GM12891 (cell line): ENCODE measurements at regions not wholly inside any gene's neighbourhood (a gene's known extent, or its start where the extent isn't known, plus 50 kb on each side); places are given as distances from the start of the nearest gene placed in this dataset.

Experiments used
- DNase-seq: peaks from one replicate; pipeline ENCODE4 v3.0.0; 2011; ENCODE audit warnings: low spot score; ENCODE audit not compliant: insufficient read length
- FAIRE-seq: peaks from 2 replicates; lab custom pipeline; 2011; peaks lifted over from hg19 to GRCh38; lab: Jason Lieb, UNC
- PAX5 ChIP-seq: IDR thresholded peaks from 2 replicates; pipeline ENCODE4 v1.6.1; 2011; ENCODE audit warnings: low read length, moderate library complexity, mild to moderate bottlenecking; ENCODE audit not compliant: insufficient read depth, severe bottlenecking
- POLR2A ChIP-seq: IDR thresholded peaks from 2 replicates; pipeline ENCODE4 v1.6.1; 2011; ENCODE audit warnings: low read depth, low read length, control low read depth
- POLR2AphosphoS5 ChIP-seq: IDR thresholded peaks from 2 replicates; pipeline ENCODE4 v1.6.1; 2011; ENCODE audit warnings: low read depth, low read length, control low read depth
- POU2F2 ChIP-seq: IDR thresholded peaks from 2 replicates; pipeline ENCODE4 v1.6.1; 2011; ENCODE audit warnings: low read depth, mild to moderate bottlenecking, control low read depth, low read length, moderate library complexity
- SPI1 ChIP-seq: IDR thresholded peaks from 2 replicates; pipeline ENCODE4 v1.6.1; 2011; ENCODE audit warnings: low read depth, low read length, control low read depth
- TAF1 ChIP-seq: IDR thresholded peaks from 2 replicates; pipeline ENCODE4 v1.6.1; 2011; ENCODE audit warnings: low read depth, low read length, control low read depth

DNA sequence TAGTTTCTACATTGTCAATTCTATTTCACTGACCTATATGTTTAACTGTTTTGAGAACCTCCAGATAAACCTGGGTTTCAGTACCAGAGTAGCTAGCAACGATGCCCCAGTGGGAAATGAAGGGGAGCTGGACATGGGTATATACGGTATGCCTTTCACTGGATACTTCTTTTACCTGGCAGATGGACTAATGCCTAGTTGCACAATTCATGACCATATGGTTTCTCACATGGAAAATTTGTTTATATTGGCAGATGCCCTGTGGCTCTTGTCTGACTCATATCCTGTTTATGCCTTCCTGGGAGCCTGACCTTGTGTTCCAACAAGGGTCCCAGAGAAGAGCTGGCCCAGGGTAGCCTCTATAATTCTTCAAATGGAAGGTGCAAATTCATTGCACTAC, 144.1 kb downstream of the MAT2B start:
- DNase-seq (no peak), FAIRE-seq (no peak)
- no peak for TF ChIP-seq POU2F2
- no peak for TF ChIP-seq POLR2AphosphoS5
- no peak for TF ChIP-seq PAX5
- TF ChIP-seq POLR2A = no peak
- no peak for TF ChIP-seq SPI1
- no peak for TF ChIP-seq TAF1

DNA sequence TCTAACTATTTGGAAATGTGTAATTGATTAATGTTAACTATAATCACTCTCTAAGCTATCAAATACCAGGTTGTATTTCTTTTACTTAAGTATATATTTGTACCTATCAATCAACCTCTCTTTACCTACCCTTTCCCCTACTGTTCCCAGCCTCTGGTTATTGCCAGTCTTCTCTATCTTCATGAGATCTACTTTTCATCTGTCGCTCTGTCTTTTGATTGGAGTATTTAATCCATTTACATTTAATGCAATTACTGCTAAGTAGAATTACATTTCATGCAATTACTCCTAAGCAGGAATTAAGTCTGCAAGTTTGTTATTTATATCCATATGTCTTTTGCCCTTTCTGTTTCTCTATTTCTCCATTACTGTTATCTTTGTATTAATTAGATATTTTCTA, 148.1 kb downstream of the MAT2B start:
- TF ChIP-seq SPI1 (no peak), TAF1 (no peak), PAX5 (no peak), POU2F2 (no peak), POLR2AphosphoS5 (no peak), POLR2A (no peak)
- no peak for DNase-seq
- FAIRE-seq = no peak

DNA sequence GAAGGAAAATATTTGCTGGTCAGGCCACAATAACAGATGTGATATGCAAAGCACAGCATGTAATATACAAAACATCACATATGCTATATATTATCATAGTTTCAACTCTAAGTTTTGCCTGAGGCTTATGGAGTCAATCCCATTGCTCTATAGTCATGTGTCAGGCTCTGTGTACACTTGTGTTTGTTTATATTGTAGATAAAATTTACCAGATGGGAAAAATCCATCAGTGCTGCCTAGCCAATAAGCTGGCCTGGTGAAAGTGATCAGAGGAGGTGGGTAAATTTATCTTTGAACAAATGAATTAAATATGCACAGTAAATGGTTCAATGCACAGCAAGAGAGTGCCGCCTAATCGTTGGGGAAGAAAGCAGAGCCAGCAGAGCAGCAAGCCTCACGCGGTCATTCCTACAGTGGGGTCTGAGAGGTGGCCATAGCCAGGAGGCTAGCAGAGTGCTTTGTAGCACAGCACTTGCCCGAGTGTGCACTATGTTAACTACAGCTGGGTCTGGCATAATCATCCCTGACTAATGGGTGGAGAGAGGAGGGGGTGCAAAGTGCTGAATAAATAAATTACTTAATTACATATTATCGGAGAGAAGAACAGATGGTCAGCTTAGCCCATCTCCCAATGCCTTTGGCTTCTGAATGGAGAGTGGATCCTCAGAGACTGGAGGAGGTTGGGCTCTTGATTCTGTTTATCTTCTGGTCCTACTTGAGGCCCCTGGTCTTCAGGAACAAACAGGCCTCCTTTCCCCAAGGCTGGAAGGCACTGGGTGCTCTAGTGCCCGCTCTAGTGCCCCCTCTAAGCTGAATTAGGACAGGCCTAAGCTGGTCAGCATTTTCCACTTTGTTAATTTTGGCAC, 153.5 kb downstream of the MAT2B start:
- TF ChIP-seq POLR2AphosphoS5 (no peak), POU2F2 (no peak), SPI1 (no peak), TAF1 (no peak), POLR2A (no peak), PAX5 (no peak)
- FAIRE-seq = no peak
- no peak for DNase-seq

DNA sequence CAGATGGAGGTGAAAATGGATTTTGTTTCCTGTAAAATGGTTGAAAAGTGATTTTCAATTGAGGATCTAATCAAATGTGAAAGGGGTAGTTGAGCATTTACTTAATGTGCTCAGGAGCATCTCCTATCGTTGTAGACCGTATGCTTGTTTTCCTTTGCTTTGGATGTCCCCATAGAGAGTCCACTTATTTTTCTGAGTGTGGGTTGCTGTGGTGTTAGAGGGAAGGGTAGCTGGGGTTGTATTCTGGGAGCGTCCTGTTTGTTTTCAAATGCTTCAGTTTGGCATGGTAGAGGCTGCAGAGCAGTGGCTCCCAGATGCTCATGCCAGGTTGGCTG, 154.1 kb downstream of the MAT2B start:
- FAIRE-seq = no peak
- TF ChIP-seq POLR2A (no peak), POU2F2 (no peak), SPI1 (no peak), PAX5 (no peak), POLR2AphosphoS5 (no peak), TAF1 (no peak)

DNA sequence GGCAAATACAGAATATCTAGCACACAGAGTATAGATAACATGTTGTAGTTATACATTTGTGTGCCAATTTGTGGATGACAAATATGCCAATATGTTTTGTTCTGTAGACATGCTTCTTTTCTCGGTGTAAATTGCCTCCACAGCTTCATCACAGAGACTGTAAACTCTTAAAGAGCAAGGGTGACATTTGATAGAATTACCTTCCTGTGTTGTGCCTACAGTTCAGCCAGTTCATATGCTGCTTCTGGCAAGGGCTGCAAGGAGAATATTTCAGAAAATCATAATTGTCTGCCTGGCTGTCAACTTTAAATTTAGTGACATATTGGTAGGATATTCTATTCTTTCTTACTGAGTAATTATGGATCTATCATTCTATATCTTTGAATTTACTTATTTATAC, 155.1 kb downstream of the MAT2B start:
- no peak for TF ChIP-seq SPI1
- no peak for TF ChIP-seq TAF1
- TF ChIP-seq POLR2A = no peak
- TF ChIP-seq PAX5 = no peak
- no peak for TF ChIP-seq POLR2AphosphoS5
- no peak for TF ChIP-seq POU2F2
- FAIRE-seq (no peak), DNase-seq (no peak)

More for the DNA sequence above, 154.1 kb downstream of the MAT2B start:
- DNase-seq = no peak

DNA sequence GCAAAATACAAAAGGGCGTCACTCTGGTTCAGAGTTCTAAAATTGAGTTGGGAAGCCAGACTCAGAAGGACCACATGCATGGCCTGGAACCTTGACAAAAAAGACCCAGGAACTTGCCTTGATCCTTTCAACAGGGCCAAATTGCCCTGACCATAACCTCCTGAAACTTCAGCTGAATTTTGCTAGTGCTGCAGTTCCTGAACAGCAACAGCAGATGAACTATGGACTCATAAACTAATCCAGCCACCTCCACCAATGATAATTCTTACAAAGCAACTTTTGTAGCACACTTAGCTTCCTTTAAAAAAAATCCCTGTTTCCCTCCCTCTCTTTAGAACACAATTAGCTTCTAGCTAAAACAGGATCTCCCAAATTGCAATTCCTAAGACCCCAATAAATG, 155.9 kb downstream of the MAT2B start:
- FAIRE-seq (no peak), DNase-seq (no peak)
- TF ChIP-seq PAX5 = no peak
- TF ChIP-seq TAF1 = no peak
- TF ChIP-seq SPI1 = no peak
- TF ChIP-seq POLR2A = no peak
- no peak for TF ChIP-seq POLR2AphosphoS5
- TF ChIP-seq POU2F2 = no peak

DNA sequence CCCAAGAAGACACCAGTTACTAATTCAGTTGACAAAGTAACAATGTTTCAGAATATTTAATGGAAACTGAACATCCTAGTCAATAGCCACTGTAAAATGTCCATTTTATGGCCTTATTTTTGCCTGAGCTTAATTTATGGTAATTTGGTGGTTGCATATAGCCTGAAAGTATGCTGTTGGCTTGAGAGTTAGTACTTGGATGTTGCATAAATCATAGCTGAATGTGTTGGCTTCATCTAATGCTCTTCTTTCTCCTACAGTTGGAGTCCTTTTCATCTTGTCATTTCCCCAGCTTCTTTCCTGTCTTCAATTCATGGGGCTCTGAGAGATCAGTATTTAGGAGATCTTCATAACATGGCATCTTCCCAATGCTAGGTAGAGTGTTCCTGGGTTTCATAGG, 164.6 kb downstream of the MAT2B start:
- TF ChIP-seq POLR2A (no peak), POU2F2 (no peak), SPI1 (no peak), POLR2AphosphoS5 (no peak), TAF1 (no peak), PAX5 (no peak)
- DNase-seq = no peak
- FAIRE-seq = no peak

DNA sequence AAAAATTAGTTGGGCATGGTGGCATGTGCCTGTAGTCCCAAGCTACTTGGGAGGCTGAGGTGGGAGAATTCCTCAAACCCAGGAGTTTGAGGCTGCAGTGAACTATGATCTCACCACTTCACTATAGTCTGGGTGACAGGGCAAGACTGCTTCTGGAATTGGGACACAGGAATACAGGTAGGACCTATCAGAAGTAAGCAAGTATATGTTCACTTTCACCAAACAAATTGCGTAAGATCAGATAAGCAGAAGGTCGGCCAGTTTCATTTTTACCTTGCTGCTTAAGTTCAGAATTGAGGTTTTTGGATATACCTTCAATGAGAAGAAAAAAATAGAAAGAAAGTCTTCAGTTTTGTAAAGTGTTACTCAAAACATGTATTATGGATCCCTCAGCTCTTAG, 171.7 kb downstream of the MAT2B start:
- DNase-seq (no peak), FAIRE-seq (no peak)

DNA sequence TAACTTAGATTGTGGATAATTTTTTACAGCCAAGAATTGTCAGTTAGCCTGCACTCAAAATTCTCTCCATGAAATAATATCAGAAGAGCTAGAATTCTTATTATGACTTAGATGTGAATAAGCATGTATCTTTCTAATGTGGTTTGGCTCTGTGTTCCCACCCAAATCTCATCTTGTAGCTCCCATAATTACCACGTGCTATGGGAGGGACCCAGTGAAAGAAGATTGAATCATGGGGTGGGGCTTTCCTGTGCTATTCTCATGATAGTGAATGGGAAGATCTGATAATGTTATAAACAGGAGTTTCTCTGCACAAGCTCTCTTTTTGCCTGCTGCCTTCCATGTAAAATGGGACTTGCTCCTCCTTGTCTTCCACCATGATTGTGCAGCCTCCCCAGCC, 176.8 kb downstream of the MAT2B start:
- DNase-seq = no peak
- TF ChIP-seq POU2F2 (no peak), SPI1 (no peak), PAX5 (no peak), POLR2AphosphoS5 (no peak), TAF1 (no peak), POLR2A (no peak)
- no peak for FAIRE-seq

More for the DNA sequence above, 171.7 kb downstream of the MAT2B start:
- no peak for TF ChIP-seq SPI1
- no peak for TF ChIP-seq POLR2A
- no peak for TF ChIP-seq POLR2AphosphoS5
- TF ChIP-seq TAF1 = no peak
- TF ChIP-seq POU2F2 = no peak
- no peak for TF ChIP-seq PAX5

DNA sequence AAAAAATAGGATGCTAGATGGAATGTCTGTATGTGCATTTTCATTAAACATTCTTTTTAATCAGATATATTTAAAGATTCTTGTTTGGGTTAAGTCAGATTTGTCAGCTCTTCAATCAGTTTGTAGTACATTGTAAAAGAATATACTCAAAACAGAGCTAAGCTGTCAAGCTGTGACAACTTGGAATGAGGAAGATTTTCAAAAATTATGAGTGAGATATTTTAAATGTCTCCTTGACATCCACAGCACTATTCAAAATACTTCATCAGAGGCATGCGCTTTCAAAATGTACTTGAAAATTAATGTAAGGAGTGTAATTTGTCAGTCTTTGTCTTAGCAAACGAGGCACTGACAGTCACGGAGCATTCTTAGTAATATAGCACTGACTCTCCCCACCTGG, 182.0 kb downstream of the MAT2B start:
- FAIRE-seq = no peak
- TF ChIP-seq POLR2A (no peak), SPI1 (no peak)
- no peak for DNase-seq
